GM13976 (cell line): ENCODE measurements at regions not wholly inside any gene's neighbourhood (a gene's known extent, or its start where the extent isn't known, plus 50 kb on each side); places are given as distances from the start of the nearest gene placed in this dataset.

Experiments
- DNase-seq: peaks from one replicate; pipeline ENCODE4 v3.0.0; 2012; ENCODE audit warnings: low spot score
- in situ Hi-C: fragments of 300-500 bp; cut with MboI; formaldehyde crosslinking; loops from one replicate; pipeline ENCODE4 v1.12.0; 2022; ENCODE audit warnings: low sequenced_read_pairs, mixed read lengths, inconsistent platforms; ENCODE audit not compliant: unreplicated experiment
- TF ChIP-seq, protein P1 (sequence below): IDR thresholded peaks from 2 replicates; pipeline ENCODE4 v1.5.1; 2012; ENCODE audit warnings: borderline replicate concordance, mild to moderate bottlenecking; ENCODE audit not compliant: insufficient read depth; ENCODE audit errors: extremely low read depth, missing control alignments, control extremely low read depth

- in situ Hi-C loops, result no loop called here
- TF ChIP-seq, protein P1, sequence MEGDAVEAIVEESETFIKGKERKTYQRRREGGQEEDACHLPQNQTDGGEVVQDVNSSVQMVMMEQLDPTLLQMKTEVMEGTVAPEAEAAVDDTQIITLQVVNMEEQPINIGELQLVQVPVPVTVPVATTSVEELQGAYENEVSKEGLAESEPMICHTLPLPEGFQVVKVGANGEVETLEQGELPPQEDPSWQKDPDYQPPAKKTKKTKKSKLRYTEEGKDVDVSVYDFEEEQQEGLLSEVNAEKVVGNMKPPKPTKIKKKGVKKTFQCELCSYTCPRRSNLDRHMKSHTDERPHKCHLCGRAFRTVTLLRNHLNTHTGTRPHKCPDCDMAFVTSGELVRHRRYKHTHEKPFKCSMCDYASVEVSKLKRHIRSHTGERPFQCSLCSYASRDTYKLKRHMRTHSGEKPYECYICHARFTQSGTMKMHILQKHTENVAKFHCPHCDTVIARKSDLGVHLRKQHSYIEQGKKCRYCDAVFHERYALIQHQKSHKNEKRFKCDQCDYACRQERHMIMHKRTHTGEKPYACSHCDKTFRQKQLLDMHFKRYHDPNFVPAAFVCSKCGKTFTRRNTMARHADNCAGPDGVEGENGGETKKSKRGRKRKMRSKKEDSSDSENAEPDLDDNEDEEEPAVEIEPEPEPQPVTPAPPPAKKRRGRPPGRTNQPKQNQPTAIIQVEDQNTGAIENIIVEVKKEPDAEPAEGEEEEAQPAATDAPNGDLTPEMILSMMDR, result no peak
- DNase-seq, result no peak
Measured at GRCh38 chr12:14261861-14262260, 103.6 kb upstream of the ATF7IP start.

GRCh38 chr12:14262771-14263511 is 102.5 kb upstream of the ATF7IP start:
- TF ChIP-seq, protein P1, result no peak
- DNase-seq, result no peak
- in situ Hi-C loops, result no loop called here

DNA sequence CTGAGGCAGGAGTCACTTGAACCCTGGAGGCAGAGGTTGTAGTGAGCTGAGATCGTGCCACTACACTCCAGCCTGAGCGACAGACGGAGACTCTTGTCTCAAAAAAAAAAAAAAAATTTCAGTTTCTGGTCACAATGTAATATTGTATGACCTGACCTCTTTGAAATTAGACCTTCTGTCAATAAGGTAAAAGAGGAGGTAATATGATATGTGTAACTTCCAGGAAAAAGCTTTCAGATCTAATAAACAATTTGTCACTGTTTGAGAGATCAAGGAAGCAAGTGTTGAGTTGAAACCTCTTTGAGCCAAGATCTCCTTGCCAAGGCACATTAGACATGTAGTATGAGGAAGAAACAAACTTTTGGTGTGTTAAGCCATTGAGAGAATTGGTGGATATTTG is 101.7 kb upstream of the ATF7IP start:
- TF ChIP-seq, protein P1, result no peak

DNA sequence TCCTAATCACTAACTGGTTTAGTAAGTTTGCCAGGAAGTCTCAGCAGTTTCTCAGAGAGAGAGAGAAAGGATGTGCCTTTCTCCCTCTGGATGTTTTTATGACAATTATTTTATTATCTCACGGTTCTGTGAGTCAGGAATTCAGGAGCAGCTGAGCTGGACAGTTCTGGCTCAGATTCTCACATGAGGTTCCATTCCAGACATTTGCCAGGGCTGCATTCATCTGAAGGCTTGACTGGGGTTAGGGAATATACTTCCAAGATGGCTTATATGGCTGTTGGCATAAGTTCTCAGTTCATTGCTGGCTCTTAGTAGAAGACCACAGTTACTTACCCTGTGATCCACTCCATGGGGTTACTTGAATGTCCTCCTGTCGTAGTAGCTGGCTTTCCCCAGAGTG is 101.2 kb upstream of the ATF7IP start:
- no peak for DNase-seq
- in situ Hi-C loops, result no loop called here
- TF ChIP-seq, protein P1, result no peak

More for the DNA sequence above, 101.7 kb upstream of the ATF7IP start:
- no peak for DNase-seq
- in situ Hi-C loops, result no loop called here

- DNase-seq, result no peak
- in situ Hi-C loops, result no loop called here
- TF ChIP-seq, protein P1, result no peak
Measured at GRCh38 chr12:14264778-14265177, 100.7 kb upstream of the ATF7IP start.

GRCh38 chr12:14268120-14268515 is 97.4 kb upstream of the ATF7IP start:
- TF ChIP-seq, protein P1, result no peak
- no peak for DNase-seq
- in situ Hi-C loops, result no loop called here
